HEK293T (cell line): ENCODE measurements at regions not wholly inside any gene's neighbourhood (a gene's known extent, or its start where the extent isn't known, plus 50 kb on each side); places are given as distances from the start of the nearest gene placed in this dataset.

Source experiments
- ARNT ChIP-seq: fragments of 450-650 bp; IDR thresholded peaks from 2 replicates; pipeline ENCODE4 v1.6.1; 2017; ENCODE audit warnings: mild to moderate bottlenecking
- CTBP1 ChIP-seq: fragments of 450-650 bp; IDR thresholded peaks from 2 replicates; pipeline ENCODE4 v1.6.1; 2016; ENCODE audit warnings: borderline replicate concordance
- ELF4 ChIP-seq: fragments of 450-650 bp; IDR thresholded peaks from 2 replicates; pipeline ENCODE4 v1.6.1; 2017; ENCODE audit warnings: antibody characterized with exemption
- FOXA1 ChIP-seq: fragments of 450-650 bp; IDR thresholded peaks from 2 replicates; pipeline ENCODE4 v1.6.1; 2016; ENCODE audit warnings: mild to moderate bottlenecking
- FOXK2 ChIP-seq: fragments of 450-650 bp; IDR thresholded peaks from 2 replicates; pipeline ENCODE4 v1.6.1; 2016; ENCODE audit warnings: mild to moderate bottlenecking
- FOXM1 ChIP-seq: fragments of 450-650 bp; IDR thresholded peaks from 2 replicates; pipeline ENCODE4 v1.6.1; 2017; ENCODE audit warnings: mild to moderate bottlenecking, borderline replicate concordance
- L3MBTL2 ChIP-seq: fragments of 450-650 bp; conservative IDR thresholded peaks from 2 replicates; pipeline ENCODE4 v1.6.1; 2016; ENCODE audit warnings: mild to moderate bottlenecking
- LEF1 ChIP-seq: fragments of 450-650 bp; IDR thresholded peaks from 2 replicates; pipeline ENCODE4 v1.6.1; 2017; ENCODE audit warnings: mild to moderate bottlenecking, borderline replicate concordance
- NFRKB ChIP-seq: fragments of 450-650 bp; IDR thresholded peaks from 2 replicates; pipeline ENCODE4 v1.6.1; 2016; ENCODE audit warnings: mild to moderate bottlenecking, moderate library complexity
- PKNOX1 ChIP-seq: fragments of 450-650 bp; IDR thresholded peaks from 2 replicates; pipeline ENCODE4 v1.6.1; 2016
- SP1 ChIP-seq: fragments of 450-650 bp; IDR thresholded peaks from 2 replicates; pipeline ENCODE4 v1.6.1; 2017
- SUZ12 ChIP-seq: fragments of 450-650 bp; IDR thresholded peaks from 2 replicates; pipeline ENCODE4 v1.6.1; 2016; ENCODE audit warnings: mild to moderate bottlenecking
- ZNF384 ChIP-seq: fragments of 450-650 bp; IDR thresholded peaks from 2 replicates; pipeline ENCODE4 v1.6.1; 2016

DNA sequence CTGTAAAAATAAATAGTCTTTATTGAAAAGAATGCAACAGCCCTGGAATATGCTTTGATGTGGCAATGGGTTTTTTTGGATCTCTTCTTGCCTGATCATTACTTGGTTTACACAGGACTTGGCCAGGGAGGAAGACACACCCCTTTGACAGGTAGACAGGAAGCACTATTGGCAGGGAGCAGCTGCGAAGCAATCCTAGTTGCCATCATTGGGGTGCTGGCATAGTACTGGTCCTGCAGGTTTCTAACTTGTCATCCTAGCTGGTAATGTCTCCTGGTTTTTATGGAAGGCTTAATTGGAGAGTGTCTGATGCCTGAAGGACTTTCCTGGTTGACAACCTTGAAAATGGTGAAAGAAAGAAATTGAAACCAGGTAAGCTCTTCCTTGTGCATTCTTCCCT lies 71.2 kb upstream of the CCN6 start:
- no peak for TF ChIP-seq FOXK2
- no peak for TF ChIP-seq NFRKB
- TF ChIP-seq ZNF384 = no peak
- no peak for TF ChIP-seq CTBP1
- no peak for TF ChIP-seq ELF4
- no peak for TF ChIP-seq SP1
- TF ChIP-seq SUZ12 = no peak
- no peak for TF ChIP-seq FOXM1
- no peak for TF ChIP-seq L3MBTL2
- TF ChIP-seq PKNOX1 = no peak
- TF ChIP-seq FOXA1 = no peak
- TF ChIP-seq LEF1 = no peak
- TF ChIP-seq ARNT = no peak
